ENCODE measurements at regions not wholly inside any gene's neighbourhood (a gene's known extent, or its start where the extent isn't known, plus 50 kb on each side); places are given as distances from the start of the nearest gene placed in this dataset.

- DNase-seq = no peak
These were observed 146.4 kb upstream of the PFN2 start for GRCh38 chr3:150117076-150117475.

GRCh38 chr3:150116196-150116595, 145.5 kb upstream of the PFN2 start:
- no peak for DNase-seq

- no peak for DNase-seq
These were observed 144.3 kb upstream of the PFN2 start for GRCh38 chr3:150114873-150115540.

GRCh38 chr3:150114273-150114672, 143.6 kb upstream of the PFN2 start:
- DNase-seq = no peak

GRCh38 chr3:150110097-150110496, 139.4 kb upstream of the PFN2 start:
- no peak for DNase-seq

- DNase-seq = no peak
These were observed 136.9 kb upstream of the PFN2 start for GRCh38 chr3:150107429-150108175.

- DNase-seq = no peak
These were observed 136.2 kb upstream of the PFN2 start for GRCh38 chr3:150106740-150107428.

GRCh38 chr3:150105886-150106612, 135.4 kb upstream of the PFN2 start:
- no peak for DNase-seq

- DNase-seq = no peak
These were observed 134.3 kb upstream of the PFN2 start for GRCh38 chr3:150105025-150105424.

GRCh38 chr3:150104564-150104963, 133.9 kb upstream of the PFN2 start:
- DNase-seq = no peak

GRCh38 chr3:150101016-150101415, 130.3 kb upstream of the PFN2 start:
- DNase-seq = no peak

GRCh38 chr3:150098621-150099020, 127.9 kb upstream of the PFN2 start:
- no peak for DNase-seq

GRCh38 chr3:150097588-150097890, 126.8 kb upstream of the PFN2 start:
- no peak for DNase-seq

GRCh38 chr3:150096700-150097587, 126.2 kb upstream of the PFN2 start:
- DNase-seq = no peak

GRCh38 chr3:150094150-150094933, 123.6 kb upstream of the PFN2 start:
- no peak for DNase-seq

- no peak for DNase-seq
These were observed 120.9 kb upstream of the PFN2 start for GRCh38 chr3:150091626-150092025.

GRCh38 chr3:150090877-150091276, 120.2 kb upstream of the PFN2 start:
- no peak for DNase-seq

- no peak for DNase-seq
These were observed 119.3 kb upstream of the PFN2 start for GRCh38 chr3:150090006-150090405.

- DNase-seq = no peak
These were observed 113.4 kb upstream of the PFN2 start for GRCh38 chr3:150084128-150084527.

- DNase-seq = no peak
These were observed 113.0 kb upstream of the PFN2 start for GRCh38 chr3:150083655-150084042.

- no peak for DNase-seq
These were observed 112.4 kb upstream of the PFN2 start for GRCh38 chr3:150082898-150083654.
